ENCODE measurements at regions not wholly inside any gene's neighbourhood (a gene's known extent, or its start where the extent isn't known, plus 50 kb on each side); places are given as distances from the start of the nearest gene placed in this dataset.

DNA sequence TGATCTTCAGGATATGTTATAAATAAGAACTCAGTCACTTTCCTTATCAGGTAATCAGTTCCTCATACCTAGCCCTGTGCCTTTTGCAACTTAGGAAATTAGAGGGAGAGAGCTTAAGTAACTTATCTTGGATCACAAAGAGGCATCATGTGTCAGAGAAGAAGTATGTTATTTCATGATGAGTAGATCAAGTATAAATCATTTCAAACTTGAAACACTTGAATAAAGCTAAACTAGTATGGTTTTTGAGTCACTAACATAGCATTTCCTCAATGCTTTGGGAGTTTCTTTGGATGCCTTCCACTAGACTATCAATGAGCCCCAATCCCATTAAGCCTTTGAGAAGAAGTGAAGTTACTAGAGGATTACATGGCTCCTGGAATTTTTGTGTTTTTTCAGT lies 102.6 kb upstream of the TNFAIP3 start:
- no peak overlapping the region for H3K27ac ChIP-seq (ENCODE audit: low read depth in 1 of 2, low read length in 1 of 2)
- DNase-seq (no peak), ATAC-seq (ENCODE audit: insufficient read depth, low FRiP score) (no peak)
- H3K9me3 ChIP-seq (ENCODE audit: control insufficient read depth in 4 of 4, insufficient read depth in 3 of 4, low read length in 3 of 4) = peaks cover 0 to 3% (median 0%) of the 10 kb centered on the region in 4 donors
- no peak overlapping the region for H3K4me3 ChIP-seq
- no peak overlapping the region for H3K9ac ChIP-seq (ENCODE audit: insufficient read depth in 1 of 2, low read length in 2 of 2)
- no peaks in the 10 kb centered on the region for H3K4me1 ChIP-seq (ENCODE audit: control insufficient read depth in 5 of 5, insufficient read depth in 5 of 5, low read length in 5 of 5)
- no peaks in the 10 kb centered on the region for H3K27me3 ChIP-seq (ENCODE audit: control insufficient read depth in 3 of 3, insufficient read depth in 3 of 3, low read length in 2 of 3)
- TF ChIP-seq, protein P1, sequence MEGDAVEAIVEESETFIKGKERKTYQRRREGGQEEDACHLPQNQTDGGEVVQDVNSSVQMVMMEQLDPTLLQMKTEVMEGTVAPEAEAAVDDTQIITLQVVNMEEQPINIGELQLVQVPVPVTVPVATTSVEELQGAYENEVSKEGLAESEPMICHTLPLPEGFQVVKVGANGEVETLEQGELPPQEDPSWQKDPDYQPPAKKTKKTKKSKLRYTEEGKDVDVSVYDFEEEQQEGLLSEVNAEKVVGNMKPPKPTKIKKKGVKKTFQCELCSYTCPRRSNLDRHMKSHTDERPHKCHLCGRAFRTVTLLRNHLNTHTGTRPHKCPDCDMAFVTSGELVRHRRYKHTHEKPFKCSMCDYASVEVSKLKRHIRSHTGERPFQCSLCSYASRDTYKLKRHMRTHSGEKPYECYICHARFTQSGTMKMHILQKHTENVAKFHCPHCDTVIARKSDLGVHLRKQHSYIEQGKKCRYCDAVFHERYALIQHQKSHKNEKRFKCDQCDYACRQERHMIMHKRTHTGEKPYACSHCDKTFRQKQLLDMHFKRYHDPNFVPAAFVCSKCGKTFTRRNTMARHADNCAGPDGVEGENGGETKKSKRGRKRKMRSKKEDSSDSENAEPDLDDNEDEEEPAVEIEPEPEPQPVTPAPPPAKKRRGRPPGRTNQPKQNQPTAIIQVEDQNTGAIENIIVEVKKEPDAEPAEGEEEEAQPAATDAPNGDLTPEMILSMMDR (IDR thresholded peaks at IDR 0.05; ENCODE audit: control extremely low read depth, extremely low read depth) = no peak
- no peaks in the 10 kb centered on the region for H3K36me3 ChIP-seq (ENCODE audit: control insufficient read depth in 4 of 4, insufficient read depth in 4 of 4, low read length in 4 of 4)

DNA sequence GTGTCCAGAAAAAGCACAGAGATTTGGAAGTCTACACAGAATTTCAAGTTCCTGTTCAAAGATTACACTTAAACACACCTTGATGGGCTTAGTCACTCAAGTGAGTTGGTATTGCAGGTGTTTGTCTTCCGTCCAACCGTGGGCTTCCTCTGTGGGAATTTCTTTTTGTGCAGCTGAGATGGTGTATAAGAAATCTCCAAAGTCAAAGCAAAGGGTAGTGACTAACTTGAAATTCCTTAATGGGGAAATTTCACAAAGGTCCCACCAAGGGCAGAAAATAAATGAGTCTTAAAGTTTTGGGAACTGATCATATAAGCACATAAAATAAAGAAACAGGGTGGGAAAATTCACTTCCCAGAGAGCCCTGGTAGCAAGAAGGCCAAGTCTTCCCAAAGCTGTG lies 102.0 kb upstream of the TNFAIP3 start:
- H3K36me3 ChIP-seq (ENCODE audit: control insufficient read depth in 4 of 4, insufficient read depth in 4 of 4, low read length in 4 of 4) = no peaks in the 10 kb centered on the region
- H3K27me3 ChIP-seq (ENCODE audit: control insufficient read depth in 3 of 3, insufficient read depth in 3 of 3, low read length in 2 of 3) = no peaks in the 10 kb centered on the region
- H3K9me3 ChIP-seq (ENCODE audit: control insufficient read depth in 4 of 4, insufficient read depth in 3 of 4, low read length in 3 of 4) = peaks cover 0 to 3% (median 0%) of the 10 kb centered on the region in 4 donors
- H3K9ac ChIP-seq (ENCODE audit: insufficient read depth in 1 of 2, low read length in 2 of 2) = no peak overlapping the region
- DNase-seq (no peak), ATAC-seq (ENCODE audit: insufficient read depth, low FRiP score) (no peak)
- WGBS, 2 donors = 77 to 80% methylated on average over 2 of the region's 2 CpGs
- H3K4me1 ChIP-seq (ENCODE audit: control insufficient read depth in 5 of 5, insufficient read depth in 5 of 5, low read length in 5 of 5) = no peaks in the 10 kb centered on the region
- H3K27ac ChIP-seq (ENCODE audit: low read depth in 1 of 2, low read length in 1 of 2) = no peak overlapping the region
- TF ChIP-seq, protein P1 (IDR thresholded peaks at IDR 0.05; ENCODE audit: control extremely low read depth, extremely low read depth) = no peak
- H3K4me3 ChIP-seq = no peak overlapping the region

- no peaks in the 10 kb centered on the region for H3K4me1 ChIP-seq (ENCODE audit: control insufficient read depth in 5 of 5, insufficient read depth in 5 of 5, low read length in 5 of 5)
- no peak overlapping the region for H3K27ac ChIP-seq (ENCODE audit: low read depth in 1 of 2, low read length in 1 of 2)
- TF ChIP-seq, protein P1 (IDR thresholded peaks at IDR 0.05; ENCODE audit: control extremely low read depth, extremely low read depth) = no peak
- no peak overlapping the region for H3K4me3 ChIP-seq
- WGBS, 2 donors = 92 to 95% methylated on average over 5 of the region's 5 CpGs
- ATAC-seq (ENCODE audit: insufficient read depth, low FRiP score) = no peak
- H3K27me3 ChIP-seq (ENCODE audit: control insufficient read depth in 3 of 3, insufficient read depth in 3 of 3, low read length in 2 of 3) = no peaks in the 10 kb centered on the region
- no peak for DNase-seq
- H3K36me3 ChIP-seq (ENCODE audit: control insufficient read depth in 4 of 4, insufficient read depth in 4 of 4, low read length in 4 of 4) = no peaks in the 10 kb centered on the region
- no peak overlapping the region for H3K9ac ChIP-seq (ENCODE audit: insufficient read depth in 1 of 2, low read length in 2 of 2)
- peaks cover 0 to 3% (median 0%) of the 10 kb centered on the region in 4 donors for H3K9me3 ChIP-seq (ENCODE audit: control insufficient read depth in 4 of 4, insufficient read depth in 3 of 4, low read length in 3 of 4)
Observed at GRCh38 chr6:137766596-137767370, 100.3 kb upstream of the TNFAIP3 start.

DNA sequence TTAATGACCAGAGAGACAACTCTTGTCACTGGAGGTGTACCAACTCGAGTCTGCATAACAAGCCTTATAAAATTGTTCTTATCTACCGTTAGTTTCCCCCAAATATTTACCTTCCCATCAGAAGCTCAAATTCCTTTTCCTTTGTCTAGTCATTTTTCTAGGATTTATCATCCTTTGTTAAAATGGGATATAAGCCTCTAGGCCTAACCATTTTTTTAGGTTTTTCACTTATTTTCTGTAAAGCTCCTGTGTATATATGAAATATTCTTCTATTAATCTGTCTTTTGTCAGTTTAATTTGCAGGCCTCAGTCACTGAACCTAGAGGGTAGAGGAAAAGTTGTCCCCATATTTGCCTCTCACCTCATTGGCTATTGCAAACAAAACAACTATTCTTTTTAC lies 99.6 kb upstream of the TNFAIP3 start:
- Histone ChIP-seq H3K4me3 (no peak overlapping the region), H3K4me1 (ENCODE audit: control insufficient read depth in 5 of 5, insufficient read depth in 5 of 5, low read length in 5 of 5) (no peaks in the 10 kb centered on the region), H3K27me3 (ENCODE audit: control insufficient read depth in 3 of 3, insufficient read depth in 3 of 3, low read length in 2 of 3) (no peaks in the 10 kb centered on the region), H3K36me3 (ENCODE audit: control insufficient read depth in 4 of 4, insufficient read depth in 4 of 4, low read length in 4 of 4) (no peaks in the 10 kb centered on the region), H3K9ac (ENCODE audit: insufficient read depth in 1 of 2, low read length in 2 of 2) (no peak overlapping the region), H3K9me3 (ENCODE audit: control insufficient read depth in 4 of 4, insufficient read depth in 3 of 4, low read length in 3 of 4) (peaks cover 0 to 3% (median 0%) of the 10 kb centered on the region in 4 donors), H3K27ac (ENCODE audit: low read depth in 1 of 2, low read length in 1 of 2) (no peak overlapping the region)
- TF ChIP-seq, protein P1 (IDR thresholded peaks at IDR 0.05; ENCODE audit: control extremely low read depth, extremely low read depth) = no peak
- ATAC-seq (ENCODE audit: insufficient read depth, low FRiP score) = no peak
- DNase-seq = no peak
- WGBS, 2 donors = 87 to 89% methylated on average over 2 of the region's 2 CpGs
